GM21786 (cell line): ENCODE measurements at regions not wholly inside any gene's neighbourhood (a gene's known extent, or its start where the extent isn't known, plus 50 kb on each side); places are given as distances from the start of the nearest gene placed in this dataset.

Source experiments
- ATAC-seq: cut with Tn5 transposase; IDR thresholded peaks from one replicate; pipeline ENCODE4 v1.9.1; 2021; ENCODE audit not compliant: unreplicated experiment

DNA sequence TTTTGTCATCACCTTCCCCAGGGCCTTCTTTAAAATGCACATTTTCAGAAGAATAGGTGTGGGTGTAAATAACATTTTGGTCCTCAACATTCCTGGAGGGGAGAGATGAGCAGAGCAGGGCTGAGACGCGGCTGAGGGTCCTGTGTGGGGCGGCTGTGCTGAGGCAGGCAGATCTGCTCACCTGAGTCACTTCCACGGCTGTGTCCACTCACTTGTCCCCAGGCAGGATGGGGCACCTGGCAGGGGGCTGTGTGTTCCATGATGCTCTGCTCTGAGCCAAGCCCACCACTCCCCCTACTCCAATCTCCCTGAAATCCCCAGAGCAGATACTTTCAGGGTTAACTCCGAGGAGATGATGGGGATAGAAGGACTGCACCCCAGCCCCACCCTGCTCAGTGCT lies 93.8 kb downstream of the GLRX3 start:
- ATAC-seq = no peak

DNA sequence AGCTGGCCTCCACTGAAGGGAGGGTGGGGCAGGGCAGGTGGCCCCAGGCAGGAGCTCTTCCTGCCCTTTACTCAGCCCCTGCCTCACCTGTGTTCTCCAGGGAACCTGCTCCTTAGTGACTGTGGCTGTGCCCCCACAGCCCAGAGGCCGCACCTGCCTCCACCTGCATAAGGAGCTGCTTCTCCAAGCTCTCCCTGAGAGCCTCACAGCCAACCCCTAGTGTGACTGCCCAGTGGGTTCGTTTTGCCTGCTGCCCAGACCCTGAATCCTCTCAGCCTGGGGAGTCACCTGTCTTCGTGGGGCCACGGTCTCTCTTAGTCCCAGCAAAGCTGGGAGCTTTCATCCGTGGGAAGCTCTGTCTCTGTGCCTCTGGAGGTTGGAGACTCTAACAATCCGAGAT lies 94.4 kb downstream of the GLRX3 start:
- no peak for ATAC-seq

DNA sequence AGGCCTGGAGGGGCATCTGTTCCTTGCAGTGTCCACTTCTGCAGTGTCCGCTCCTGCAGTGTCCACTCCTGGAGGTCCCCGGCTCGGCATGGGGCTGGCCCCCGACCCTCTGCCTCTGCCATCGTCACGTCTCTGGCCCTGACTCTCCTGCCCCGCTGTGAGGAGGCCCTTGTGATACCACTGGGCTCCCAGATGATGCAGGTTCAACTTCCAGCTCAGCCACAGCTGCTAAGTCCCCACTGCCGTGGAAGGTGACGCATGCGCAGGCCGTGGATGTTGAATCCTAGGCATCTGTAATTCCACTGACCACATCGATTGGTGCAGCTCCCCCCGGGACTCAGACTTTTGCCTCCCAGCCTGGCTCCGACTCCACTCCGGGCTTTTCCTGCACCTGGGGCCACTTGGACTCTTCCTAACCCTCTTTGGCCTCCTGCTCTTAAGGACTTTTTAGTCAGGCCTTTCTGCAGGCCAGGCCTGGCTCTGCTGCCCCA lies 95.1 kb downstream of the GLRX3 start:
- ATAC-seq = no peak

DNA sequence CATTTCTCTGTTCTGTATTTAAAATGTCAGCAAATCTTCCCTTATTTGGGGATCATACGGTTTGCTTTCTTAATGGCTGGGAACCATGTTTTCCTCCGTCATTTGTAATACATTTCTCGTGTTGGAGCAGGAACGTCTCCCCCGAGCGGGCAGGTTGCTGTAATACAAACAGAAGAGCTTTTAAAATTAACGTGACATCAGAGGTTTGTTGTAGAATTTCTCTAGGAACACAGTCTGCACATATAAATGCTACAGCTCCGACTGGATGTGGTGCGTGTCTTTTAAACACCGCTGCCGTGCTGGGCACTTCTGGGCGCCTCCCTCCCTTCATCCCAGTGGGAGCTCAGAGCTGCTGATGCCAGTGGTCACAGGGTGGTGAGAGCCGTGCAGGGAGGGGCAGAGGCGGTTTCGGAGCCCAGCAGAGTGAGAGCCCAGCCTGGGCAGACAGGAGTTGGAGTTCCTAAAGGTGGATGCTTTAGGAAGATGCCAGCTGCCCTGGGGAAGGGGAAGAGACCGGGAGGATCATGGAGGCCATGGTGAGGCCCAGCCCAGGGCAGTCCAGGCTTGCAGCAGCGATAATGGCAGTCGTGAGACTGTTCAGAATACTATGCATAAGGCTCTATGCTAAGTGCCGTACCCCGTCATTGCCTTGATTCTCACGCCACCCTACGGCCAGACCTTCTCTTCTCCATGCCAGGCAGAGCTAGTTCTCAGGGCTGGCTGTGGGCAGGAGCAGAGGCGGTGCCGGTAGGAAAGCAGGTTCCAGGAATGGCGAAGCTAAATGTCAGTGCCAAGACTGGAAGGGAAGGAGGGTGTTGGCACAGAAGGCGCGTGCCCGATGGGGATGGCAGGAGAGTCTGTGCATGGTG lies 96.2 kb downstream of the GLRX3 start:
- no peak for ATAC-seq

DNA sequence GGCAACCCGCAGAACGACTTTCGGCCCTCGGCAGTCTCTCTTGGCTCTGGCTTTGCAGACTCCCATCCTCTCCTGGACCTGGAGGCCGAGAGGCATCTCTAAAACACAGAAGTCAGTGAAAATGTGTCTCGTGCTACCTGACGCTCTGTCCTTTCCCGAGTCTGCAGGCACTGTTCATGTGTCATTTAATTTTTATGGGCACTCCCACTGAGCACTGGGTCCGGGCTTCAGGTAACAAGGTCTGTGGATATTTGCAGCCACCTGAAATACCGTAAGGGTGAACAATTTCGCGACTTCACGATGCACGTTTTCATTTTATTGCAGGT lies 96.8 kb downstream of the GLRX3 start:
- ATAC-seq = no peak

DNA sequence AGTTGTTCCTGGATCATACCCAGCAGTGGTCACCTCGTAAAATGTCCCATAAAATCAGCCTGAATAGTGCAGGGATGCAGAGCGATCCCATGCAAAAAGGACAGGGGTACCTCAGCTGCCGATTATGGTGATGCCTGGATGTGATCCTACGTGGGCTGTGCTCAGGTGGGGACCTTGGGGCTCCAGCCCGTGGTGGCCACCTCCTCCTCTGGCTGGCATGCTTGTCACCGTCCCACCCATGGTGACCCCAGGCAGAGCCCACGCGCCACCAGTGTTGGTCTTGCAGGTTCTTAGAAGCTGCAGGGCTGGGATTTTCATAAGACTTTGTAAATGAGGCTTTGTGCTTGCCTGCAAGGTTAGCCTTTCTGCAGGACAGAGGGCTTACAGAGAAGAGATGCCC lies 97.2 kb downstream of the GLRX3 start:
- ATAC-seq = no peak

DNA sequence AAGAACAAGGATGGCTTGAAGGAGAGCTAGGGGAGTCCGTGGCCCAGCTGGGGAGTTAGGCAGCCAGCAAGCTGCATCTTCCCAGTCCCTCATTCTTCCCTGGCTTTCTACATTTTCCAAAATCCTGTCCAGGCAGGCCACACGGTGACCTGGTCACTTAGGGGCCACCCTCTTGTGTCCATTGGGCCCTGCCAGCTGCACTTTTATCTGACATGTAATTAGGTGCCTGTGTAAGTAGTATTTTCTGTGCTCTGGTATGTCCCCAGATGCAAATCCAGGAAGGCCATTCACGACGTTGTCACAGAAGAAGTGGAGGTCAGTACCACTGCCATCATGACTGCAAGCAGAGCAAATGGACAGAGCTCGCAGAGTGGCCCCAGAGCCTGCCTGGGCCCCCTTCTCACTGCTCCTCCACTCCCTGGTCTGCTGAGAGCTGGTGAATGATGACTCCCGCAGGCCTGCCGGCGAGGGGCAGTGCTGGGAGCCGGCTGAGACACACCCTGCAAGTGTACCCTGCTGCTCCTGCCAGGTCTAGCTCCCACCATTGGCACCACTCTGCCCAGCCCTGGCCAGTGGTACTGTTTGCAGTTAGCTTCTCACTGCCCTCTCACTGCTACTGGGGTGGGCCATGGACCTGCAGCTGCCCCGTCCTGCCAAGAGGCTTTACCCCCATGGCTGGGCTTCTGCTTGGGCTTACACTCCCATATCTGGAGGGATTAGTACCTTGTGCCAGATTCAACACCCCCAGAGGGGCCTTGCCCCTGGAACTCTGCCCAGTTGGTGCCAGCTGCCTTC lies 98.2 kb downstream of the GLRX3 start:
- ATAC-seq = no peak

DNA sequence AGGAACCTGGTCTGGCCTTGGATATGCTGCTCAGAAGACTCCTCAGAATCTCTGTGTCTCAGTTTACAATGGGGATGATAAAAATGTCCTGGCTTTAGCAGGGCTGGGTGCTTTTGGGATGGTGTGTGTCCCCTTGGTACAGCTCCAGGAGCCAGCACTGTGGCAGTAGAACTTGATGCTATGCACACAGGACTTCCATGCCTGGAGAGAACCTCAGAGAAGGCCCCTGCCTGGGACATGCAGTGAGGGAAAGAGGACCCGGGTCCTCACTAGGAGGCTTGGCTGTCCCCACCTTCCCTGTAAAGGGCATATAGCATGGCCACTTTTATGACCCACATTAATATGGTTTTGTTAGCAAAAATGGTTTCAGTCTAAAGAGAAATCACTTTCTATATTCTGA lies 100.5 kb downstream of the GLRX3 start:
- ATAC-seq = no peak

DNA sequence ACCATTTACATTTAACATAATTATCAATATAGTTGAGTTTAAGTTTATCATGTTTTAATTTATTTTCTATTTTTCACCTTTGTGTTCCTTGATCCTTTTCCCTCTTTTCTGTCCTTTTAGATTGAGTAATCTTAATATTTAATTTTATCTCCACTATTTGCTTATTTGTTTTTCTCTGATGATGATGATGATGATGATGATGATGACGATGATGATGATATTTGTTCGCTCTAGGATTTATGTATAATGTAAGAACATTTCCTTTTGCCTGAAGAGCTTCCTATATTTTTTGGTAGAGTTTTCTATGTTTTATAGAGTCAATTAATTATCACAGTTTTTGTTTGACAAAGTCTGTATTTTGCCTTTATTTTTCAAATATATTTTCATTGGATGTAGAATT lies 104.2 kb downstream of the GLRX3 start:
- ATAC-seq = no peak

DNA sequence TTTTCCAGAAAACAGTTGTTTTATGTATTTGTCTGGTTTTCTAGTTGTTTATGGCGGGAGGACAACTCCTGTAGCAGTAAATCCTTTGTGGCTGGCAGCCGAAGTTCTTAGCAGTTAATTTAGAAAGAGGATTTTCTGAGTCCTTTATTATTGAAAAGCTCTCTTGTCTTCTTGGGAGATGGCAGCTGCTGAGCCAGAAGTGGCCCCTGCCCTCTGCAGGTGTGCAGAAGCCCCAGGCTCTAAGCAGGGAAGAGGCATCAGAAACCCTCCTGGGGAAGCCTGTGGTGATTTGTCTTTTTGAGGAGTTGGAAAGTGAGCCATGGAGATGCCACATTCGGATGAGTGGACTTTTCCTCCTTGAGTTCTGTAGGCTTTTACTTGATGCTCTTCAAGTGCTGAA lies 106.3 kb downstream of the GLRX3 start:
- no peak for ATAC-seq

DNA sequence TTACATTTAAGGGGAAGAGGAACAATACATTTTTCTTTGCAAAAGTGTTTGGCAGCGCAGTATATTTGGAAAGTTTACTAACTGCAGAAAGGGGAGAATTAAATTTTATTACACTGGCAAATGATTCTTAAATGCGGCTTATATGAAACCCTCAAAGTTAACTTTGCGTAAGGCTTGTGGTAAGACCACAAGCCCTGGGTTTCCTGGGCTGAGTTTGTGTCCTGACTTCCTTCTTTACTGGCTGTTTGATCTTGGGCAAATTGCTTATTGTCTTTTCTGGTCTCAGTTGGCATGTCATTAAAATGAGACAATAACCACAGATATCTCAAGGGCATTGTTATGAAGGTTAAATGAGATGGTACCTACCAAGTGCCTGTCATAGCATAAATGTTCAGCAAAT lies 106.8 kb downstream of the GLRX3 start:
- no peak for ATAC-seq

DNA sequence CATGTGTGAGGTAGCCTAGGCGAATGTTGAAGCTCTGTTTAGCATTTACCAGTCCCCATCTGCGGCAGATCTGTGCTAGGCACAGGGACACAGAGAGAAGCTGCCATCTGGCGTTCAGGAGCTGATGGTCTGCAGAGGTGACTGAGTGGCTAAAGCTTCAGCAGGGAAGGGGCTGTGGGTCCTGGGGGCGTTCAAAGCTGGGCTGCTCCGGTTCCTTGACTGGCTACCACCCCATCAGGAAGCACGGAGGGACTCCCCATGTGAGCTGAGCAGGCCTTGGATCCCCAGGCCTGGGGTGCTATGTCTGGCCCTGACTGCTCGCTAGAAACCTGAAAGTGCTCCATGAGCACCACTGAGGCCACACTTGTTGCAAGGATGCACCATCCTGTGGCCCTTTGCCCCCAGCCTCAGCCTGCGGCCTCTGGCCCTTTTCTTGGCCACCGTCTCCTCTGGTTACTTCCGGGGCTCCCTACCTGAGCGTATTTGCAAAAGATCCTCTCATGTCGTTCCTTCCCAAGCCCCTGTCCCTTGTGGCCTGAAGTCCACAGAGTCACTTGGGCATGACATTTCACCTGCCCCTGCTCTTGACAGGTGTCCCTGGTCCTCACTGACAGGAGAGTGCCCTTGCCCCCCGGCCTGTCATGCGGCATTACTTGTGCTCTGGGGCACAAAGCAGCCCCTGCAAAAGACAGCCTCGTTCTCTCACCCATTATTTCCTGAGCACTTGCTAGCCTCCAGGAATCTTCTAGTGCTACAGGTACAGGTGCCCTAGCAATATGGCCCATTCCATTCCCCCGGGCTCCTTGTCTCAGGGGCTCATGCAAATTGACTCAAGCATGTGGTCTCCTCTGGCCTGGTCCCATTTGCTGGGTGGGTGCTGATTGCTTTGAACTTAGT lies 108.1 kb downstream of the GLRX3 start:
- no peak for ATAC-seq

DNA sequence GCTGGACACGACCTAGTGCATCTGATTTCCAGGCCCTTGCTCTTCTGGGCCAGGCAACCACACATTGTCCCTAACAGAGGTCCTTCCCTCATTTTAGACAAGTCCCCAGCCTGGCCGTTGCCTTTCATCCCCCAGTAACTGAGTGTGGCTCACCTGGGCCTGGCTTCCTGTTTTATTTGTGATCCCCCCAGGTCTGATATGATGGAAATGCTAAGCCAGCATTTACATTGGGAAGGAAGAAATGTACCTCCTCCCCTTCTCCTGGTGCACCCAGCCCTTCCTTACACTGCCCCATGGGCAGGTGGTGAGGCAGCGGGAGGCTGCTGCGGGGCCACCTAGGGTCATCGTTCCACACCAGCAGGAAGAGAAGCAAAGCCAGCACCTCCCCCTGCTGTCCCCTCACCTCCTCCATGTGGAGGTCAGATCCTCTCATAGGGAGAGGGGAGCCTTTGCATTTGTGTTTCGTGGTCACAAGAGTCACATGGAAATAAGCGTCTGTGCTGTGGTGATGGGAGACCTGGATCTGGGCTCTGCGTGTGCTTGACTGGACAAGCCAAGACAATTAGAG lies 108.8 kb downstream of the GLRX3 start:
- no peak for ATAC-seq

DNA sequence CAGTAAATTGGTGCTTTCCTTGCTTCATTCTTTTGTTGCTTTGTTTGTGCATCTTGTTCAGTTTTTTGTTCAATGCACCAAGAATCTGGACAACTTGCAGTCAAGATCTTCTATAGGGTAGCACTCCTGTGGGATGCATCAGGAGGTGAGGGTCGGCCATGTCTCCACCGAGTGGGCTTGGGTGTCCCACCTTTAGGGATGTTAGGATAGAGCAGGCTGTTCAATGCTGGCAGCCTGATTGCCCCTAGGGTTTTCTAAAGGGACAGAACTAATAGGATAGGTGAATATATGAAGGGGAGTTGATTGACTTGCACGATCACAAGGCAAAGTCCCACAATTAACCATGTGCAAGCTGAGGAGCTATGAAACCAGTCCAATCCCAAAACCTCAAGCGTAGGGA lies 109.9 kb downstream of the GLRX3 start:
- no peak for ATAC-seq

DNA sequence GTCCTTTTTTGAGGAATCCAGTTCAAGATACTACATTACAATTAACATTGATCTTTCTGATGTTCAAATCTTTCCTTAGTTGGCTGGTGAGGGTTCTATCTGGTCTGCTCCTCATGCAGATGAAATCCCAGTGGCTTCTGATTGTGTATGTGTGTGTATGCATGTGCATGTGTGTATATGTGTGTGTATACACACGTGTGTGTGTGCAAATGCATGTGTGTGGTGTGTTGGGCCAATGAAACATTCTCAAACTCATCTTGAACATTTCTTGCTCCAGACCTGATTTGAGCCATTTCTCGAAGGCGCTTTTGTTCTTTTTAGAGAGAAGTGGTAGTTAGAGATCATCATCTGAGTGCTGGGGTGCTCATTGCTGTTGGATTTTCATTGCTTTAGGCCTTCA lies 113.9 kb downstream of the GLRX3 start:
- no peak for ATAC-seq

DNA sequence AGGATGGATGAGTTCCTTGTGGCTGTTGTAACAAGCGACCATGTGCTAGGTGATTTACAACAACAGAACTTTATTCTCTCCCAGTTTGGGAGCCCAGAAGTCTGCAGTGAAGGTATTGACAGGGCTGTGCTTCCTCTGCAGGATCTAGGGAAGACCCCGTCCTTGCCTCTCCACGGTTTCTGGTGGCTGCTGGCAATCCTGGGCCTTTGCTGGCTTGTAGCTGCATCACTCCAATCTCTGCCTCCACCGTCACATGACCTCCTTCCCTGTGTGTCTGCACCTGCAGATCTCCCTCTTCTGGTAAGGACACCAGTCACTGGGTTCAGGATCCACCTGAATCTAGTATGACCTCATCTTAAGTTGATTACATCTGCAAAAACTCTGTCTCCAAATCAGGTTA lies 115.6 kb downstream of the GLRX3 start:
- ATAC-seq = no peak

DNA sequence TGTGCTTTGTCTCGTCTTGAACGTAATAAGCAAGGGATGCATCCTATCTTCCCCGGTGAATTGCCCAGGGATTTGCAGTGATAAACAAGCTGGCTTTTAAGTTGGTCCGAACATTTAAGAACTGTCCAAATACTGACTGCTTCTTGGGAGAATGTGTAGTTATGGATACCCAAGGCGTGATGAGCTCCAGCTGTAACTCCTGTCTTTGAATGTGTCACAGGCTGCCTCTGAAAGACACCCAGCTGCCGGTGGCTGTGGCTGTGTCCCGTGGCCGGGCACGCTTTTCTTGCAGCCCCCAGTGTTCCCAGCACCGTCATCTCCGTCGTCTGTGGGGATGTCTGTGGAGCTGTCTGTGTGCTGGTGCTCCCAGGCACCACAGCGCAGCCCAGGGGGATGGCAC lies 118.1 kb downstream of the GLRX3 start:
- no peak for ATAC-seq

DNA sequence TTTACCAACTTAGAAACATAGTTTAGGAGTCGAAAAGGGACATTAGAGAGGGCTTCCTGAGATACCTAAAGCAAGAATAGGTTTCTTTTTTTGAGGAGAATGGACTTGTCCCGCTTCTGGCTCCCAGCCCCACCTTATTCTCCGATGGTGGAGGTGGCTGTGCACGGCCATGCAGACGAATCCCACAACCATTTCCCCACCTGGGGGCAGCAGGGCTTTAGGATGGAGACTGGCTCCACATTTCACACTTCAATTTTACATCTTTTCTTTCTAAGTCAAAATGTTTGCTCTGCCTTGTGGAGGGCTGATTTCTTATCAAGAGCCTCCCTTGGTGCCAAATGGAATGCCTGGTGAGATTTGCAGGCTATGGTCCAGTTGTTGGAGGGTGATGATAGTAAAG lies 118.5 kb downstream of the GLRX3 start:
- no peak for ATAC-seq

DNA sequence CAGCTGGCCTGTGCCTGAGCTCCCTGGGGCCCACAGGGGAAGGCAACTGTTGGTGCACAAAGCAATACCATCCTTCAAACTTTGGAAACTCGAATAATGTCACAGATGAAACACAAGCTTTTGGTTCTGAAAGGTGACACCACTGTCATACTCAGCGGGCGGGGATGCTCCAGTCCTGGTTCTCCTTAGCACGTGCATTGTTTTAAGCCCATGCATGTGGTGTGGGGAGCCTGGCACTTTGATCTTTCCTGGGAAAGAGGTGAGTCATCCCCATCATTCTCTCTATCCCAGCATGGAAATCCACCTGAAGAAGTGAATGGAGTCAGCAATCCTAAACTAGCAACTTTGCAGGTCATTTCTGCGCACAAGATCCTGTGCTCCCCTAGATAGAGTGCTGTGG lies 119.6 kb downstream of the GLRX3 start:
- no peak for ATAC-seq

DNA sequence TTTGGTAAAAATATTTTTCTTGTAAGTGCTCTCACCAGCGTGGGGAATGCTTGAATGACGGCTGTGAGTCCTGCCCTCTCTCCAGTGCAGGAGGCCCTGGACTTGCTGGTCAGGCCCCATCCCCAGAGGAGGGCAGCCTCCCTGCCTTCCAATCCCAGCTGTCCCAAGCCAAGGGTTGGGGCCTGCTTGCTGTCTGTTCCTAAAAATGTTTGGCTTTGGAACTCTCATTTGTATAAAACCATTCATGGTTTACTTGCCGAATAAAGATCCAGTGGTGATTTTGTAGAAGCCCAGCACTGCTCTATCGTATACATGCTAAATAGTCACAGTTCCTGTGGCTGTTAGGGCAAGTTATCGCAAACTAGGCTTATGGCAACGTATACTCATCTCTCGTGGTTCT lies 121.7 kb downstream of the GLRX3 start:
- no peak for ATAC-seq

DNA sequence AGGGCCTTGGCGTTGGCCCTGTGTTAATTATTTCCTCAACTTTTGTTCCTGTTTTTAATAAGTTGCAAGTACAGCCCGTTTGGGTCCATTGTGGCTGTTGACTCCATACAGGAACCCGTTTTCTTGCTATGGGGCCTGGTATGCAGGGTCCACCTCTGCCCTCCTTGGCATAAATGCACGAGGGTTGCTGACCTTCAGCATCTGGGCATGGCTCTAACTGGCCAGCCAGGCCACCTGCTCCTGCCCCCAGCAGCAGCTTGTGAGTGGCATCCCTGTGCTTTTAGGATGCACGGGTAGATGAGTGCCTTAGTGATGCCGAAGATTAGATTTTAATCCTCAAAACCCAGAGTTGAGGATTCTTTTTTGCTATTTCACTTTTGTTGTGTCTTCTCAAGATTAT lies 123.2 kb downstream of the GLRX3 start:
- ATAC-seq = no peak
